ENCODE measurements at regions not wholly inside any gene's neighbourhood (a gene's known extent, or its start where the extent isn't known, plus 50 kb on each side); places are given as distances from the start of the nearest gene placed in this dataset.
"Not testable (repeated sequence)": the region's sequence is repeated elsewhere in the genome, so short reads cannot be mapped to it uniquely, and the experiment has no call there.

GRCh38 chr9:29475471-29475870 lies 1902.2 kb upstream of the C9orf72 start:
- DNase-seq: no peak

- no peak for DNase-seq
These were observed 1938.4 kb upstream of the C9orf72 start for GRCh38 chr9:29511680-29512079.

GRCh38 chr9:29514336-29514735 lies 1941.1 kb upstream of the C9orf72 start:
- peak; percentile 3 for DNase-seq

- DNase-seq: no peak
These were observed 1941.6 kb upstream of the C9orf72 start for GRCh38 chr9:29514862-29515261.

GRCh38 chr9:29548436-29548835 lies 1975.2 kb upstream of the C9orf72 start:
- DNase-seq: no peak

DNA sequence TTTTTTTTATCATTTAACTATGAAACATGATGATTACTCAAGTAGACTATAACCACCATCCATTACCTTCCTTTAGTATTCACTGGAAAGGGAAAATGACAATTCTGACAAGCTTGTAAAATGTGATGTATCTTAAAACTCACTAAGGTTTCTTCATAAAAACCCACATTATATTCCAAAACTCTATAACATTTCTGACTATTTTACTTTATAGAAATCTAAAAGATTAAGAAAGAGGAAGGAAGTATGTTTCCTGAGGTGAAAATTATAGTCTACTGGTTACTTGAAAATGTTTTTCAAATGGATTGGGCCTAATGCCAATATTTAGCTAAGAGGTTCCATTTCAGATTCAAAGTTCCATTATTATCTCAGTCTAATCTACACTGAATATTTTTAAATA lies 1982.2 kb upstream of the C9orf72 start:
- no peak for DNase-seq

DNA sequence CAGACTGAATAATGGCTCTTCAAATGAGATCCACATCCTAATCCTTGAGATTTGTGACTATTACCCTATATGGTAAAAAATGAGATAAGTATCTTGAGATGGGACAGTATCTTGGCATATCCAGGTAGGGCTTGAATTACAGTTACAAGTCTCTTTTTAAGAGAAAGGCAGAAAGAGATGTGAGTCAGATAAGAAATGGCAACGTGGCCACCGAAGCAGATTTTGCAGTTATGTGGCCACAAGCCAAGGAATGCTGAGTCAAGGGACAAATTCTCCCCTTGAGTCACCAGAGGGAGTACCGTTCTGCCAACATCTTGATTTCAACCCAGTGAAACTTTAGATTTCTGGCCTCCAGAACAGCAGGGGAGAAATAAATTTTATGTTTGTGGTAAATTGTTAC lies 1983.0 kb upstream of the C9orf72 start:
- DNase-seq: no peak

DNA sequence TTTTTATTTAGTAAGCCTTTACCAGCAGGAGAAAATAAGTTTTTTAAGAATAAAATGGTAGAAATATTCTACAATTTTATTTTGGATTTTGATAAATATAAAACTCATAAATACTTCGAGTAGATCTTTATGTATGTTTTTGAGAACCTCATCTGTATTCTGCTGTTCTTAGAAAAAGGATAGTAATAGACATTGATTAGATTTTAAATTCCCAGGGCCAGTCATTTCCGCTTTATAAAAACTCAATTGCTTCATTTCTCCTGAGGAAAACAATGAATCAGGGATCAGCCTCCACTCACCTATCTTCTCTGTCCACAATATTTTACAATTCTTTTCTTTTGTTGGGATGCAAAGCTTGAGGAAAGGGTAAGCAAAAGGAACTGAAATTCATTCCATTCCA lies 1983.5 kb upstream of the C9orf72 start:
- DNase-seq: no peak

DNA sequence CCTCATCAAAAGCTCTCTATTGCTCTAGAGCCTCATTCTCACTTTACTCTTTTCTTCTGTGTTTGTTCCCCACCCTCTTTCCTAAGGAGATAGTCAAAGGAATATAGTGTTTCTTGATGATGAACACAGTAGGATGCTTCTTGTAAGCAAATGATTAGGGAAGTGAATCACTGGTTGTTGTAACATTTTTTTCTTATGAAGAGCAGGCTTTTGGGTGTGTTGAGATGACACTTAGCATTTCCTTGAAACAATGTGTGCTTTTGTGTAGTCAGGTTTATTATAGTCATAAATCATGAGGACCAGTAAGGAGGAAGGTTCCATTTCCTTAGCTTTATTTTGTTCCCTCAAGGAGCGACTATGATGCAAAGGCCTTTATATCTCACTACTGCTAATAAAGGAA lies 1991.3 kb upstream of the C9orf72 start:
- DNase-seq: no peak

DNA sequence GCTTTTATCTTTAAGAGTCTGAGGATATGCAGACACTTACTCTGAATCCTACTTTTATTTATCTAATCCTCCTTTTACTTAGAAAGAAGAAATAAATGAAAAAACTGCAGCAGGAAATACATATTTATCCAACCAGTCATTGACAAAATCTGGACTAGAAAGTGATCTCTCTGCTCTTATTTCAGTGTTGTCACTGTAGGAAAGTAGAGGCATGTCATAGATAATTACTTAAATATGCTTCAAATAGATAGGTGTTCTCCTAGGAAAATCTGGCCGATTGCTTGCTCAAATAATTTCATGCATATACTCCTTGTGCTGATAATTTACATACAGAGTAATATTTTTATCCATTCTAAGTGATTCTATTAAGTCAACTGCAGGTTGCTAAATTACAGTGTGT lies 2001.9 kb upstream of the C9orf72 start:
- DNase-seq: no peak

DNA sequence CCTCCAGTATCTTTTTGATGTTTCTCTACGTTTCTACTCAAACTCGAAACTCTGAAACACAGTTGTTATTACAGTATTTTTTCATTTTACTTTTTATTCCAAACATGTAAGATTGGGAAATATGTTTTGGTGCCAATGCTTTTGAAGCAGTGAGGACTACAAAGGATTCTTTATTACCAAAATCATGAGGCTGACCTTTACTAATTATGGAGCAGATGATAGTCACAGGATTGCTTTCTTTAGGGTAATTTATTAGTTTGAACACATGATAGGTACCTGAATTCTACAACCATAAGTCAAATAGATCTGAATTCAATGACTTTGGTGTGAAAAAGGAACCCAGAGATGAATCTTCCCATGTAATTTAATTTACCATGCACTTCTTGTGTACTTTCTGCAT lies 2015.1 kb upstream of the C9orf72 start:
- no peak for DNase-seq

DNA sequence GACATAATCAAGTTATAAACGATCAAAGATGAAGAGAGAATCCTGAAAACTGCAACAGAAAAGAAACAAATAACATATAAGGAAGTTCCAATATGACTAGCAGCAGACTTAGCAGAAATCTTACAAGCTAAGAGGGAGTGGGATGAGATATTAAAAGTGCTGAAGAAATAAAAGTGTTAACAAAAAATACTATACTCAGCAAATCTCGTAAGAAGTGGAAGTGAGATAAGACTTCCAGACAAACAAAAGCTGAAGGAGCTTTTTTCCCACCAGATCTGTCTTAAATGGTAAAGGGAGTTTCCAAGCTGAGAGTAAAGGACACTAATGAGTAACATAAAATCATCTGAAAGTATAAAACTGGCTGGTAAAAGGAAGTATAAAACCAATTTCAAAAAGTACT lies 2036.0 kb upstream of the C9orf72 start:
- no peak for DNase-seq

GRCh38 chr9:29613773-29614172 lies 2040.5 kb upstream of the C9orf72 start:
- no peak for DNase-seq

- no peak for DNase-seq
These were observed 2043.6 kb upstream of the C9orf72 start for GRCh38 chr9:29616844-29617243.

DNA sequence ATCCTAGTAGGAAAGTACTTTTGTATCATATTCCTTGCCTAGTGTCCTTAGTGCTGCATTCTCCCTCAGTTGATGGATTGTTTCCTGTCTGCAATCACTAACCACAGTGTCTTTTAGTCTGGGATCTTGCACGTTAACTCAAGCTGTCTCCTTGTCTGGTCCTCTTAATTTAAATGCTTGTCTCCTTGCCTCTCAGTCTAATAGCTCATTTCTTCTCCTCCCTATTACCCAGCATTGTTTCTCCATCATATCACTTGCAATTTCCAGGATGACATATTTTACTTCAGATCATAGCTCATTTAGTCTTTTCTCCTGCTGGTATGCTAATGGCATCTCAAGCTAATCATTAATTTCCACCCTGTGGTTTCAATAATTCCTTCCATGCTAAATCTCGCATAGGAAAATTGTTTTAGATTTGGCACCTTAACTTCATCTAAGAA lies 2052.0 kb upstream of the C9orf72 start:
- no peak for DNase-seq

DNA sequence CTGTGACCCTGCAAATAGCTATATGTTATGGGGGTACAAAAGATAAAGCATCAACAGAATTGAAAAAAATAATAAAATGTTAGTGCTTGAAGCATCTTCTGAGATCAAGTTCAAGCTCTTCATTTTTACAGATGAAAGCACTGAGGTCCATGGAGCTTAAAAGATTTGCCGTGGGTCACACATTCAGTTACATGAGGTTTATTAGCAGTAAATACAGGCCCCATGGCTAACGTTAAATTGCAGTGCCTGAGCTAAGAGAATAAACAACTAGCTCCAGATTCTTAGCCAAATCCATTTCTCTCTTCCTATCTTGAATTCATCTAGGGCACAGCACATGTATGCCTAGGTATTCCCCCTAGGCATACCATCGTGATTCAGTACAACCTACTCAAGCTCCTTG lies 2052.7 kb upstream of the C9orf72 start:
- DNase-seq: no peak

- not testable (repeated sequence) for DNase-seq
These were observed 2055.6 kb upstream of the C9orf72 start for GRCh38 chr9:29628856-29629255.

GRCh38 chr9:29637471-29638237 lies 2064.4 kb upstream of the C9orf72 start:
- DNase-seq: no peak

DNA sequence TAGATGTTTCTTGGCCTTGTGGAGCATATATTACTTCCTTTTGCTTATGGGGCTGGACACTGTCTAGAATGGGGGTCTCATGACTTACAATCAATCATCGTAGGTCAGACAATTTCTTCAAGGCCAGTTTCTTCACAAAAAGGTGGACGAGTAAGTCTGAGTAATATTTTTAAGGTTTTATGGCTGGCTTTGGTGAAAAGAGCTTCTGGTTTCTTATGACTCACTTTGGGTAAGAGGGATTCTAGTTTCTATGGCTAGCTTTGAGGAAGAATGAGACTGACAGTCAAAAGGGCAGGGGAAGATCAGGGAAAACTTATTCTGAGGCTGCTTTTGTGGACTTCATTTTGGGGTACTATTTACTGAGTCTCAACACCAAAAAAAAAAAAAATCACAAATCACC lies 2067.2 kb upstream of the C9orf72 start:
- no peak for DNase-seq

- no peak for DNase-seq
These were observed 2071.2 kb upstream of the C9orf72 start for GRCh38 chr9:29644514-29644913.

DNA sequence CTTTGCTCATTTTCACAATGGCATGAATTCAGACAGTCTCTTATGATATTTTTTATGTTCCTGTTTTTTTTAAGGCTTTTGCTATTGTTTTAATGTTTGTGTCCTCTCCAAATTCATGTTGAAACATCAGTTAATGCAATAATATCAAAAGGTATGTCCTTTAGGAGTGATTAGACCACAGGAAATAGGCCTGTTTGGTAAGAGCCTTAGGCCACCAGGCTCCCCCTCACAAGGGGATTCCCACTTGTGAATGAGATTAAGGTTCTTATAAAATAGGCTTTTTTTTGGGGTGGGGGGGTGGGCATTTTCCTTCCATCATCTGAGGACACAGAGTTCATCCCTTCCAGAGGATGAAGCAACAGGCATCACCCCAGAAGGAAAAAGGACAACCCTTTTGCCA lies 2074.2 kb upstream of the C9orf72 start:
- DNase-seq: no peak

- no peak for DNase-seq
These were observed 2074.9 kb upstream of the C9orf72 start for GRCh38 chr9:29648132-29648531.

DNA sequence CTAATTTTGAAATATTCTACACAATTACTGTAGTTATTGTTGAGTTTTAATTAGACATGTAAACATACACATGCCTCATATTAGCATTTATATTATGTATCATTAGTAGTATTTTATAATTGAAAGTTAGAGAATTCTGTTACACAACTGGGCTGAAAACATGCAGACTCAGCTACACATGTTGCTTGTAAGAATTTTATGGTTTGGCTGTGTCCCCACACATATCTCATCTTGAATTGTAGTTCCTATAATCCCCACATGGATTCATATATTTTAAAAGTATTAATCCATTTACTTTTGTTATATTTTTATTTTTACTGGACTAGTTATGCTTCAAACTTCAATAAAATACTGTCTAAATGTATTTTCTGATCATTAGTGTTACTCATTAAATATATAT lies 2075.3 kb upstream of the C9orf72 start:
- DNase-seq: no peak

- no peak for DNase-seq
These were observed 2083.5 kb upstream of the C9orf72 start for GRCh38 chr9:29656641-29657406.

GRCh38 chr9:29657821-29658220 lies 2084.5 kb upstream of the C9orf72 start:
- no peak for DNase-seq
